GM18951 (cell line): ENCODE measurements at regions not wholly inside any gene's neighbourhood (a gene's known extent, or its start where the extent isn't known, plus 50 kb on each side); places are given as distances from the start of the nearest gene placed in this dataset.

ENCODE experiments used
- POLR2A ChIP-seq: IDR thresholded peaks from 4 replicates; pipeline ENCODE4 v1.6.1; 2011; ENCODE audit warnings: mild to moderate bottlenecking; ENCODE audit not compliant: insufficient read length, insufficient read depth; ENCODE audit errors: extremely low read depth
- in situ Hi-C: fragments of 300-500 bp; cut with MboI; formaldehyde crosslinking; loops from one replicate; pipeline ENCODE4 v1.12.0; 2022; ENCODE audit warnings: low sequenced_read_pairs, mixed read lengths, inconsistent platforms; ENCODE audit not compliant: unreplicated experiment

GRCh38 chr13:111394211-111394922 is 73.9 kb downstream of the TEX29 start:
- in situ Hi-C loops: no loop called here
- TF ChIP-seq POLR2A: no peak

- no peak for TF ChIP-seq POLR2A
- in situ Hi-C loops: no loop called here
These were observed 75.3 kb downstream of the TEX29 start for GRCh38 chr13:111395511-111396393.

- TF ChIP-seq POLR2A: no peak
- in situ Hi-C loops: no loop called here
These were observed 76.0 kb downstream of the TEX29 start for GRCh38 chr13:111396457-111396856.

- TF ChIP-seq POLR2A: no peak
- in situ Hi-C loops: no loop called here
These were observed 76.9 kb downstream of the TEX29 start for GRCh38 chr13:111397202-111397880.

- in situ Hi-C loops: no loop called here
- TF ChIP-seq POLR2A: no peak
These were observed 77.8 kb downstream of the TEX29 start for GRCh38 chr13:111398196-111398595.

- in situ Hi-C loops: no loop called here
- TF ChIP-seq POLR2A: no peak
These were observed 78.4 kb downstream of the TEX29 start for GRCh38 chr13:111398715-111399299.

GRCh38 chr13:111399334-111399733 is 78.9 kb downstream of the TEX29 start:
- in situ Hi-C loops: no loop called here
- TF ChIP-seq POLR2A: no peak

- TF ChIP-seq POLR2A: no peak
- in situ Hi-C loops: no loop called here
These were observed 79.5 kb downstream of the TEX29 start for GRCh38 chr13:111399776-111400538.

GRCh38 chr13:111401151-111401550 is 80.7 kb downstream of the TEX29 start:
- in situ Hi-C loops: no loop called here
- TF ChIP-seq POLR2A: no peak

- TF ChIP-seq POLR2A: no peak
- in situ Hi-C loops: no loop called here
These were observed 81.3 kb downstream of the TEX29 start for GRCh38 chr13:111401755-111402154.

- TF ChIP-seq POLR2A: no peak
- in situ Hi-C loops: no loop called here
These were observed 82.0 kb downstream of the TEX29 start for GRCh38 chr13:111402441-111402840.

- no peak for TF ChIP-seq POLR2A
- in situ Hi-C loops: no loop called here
These were observed 82.8 kb downstream of the TEX29 start for GRCh38 chr13:111403266-111403665.

GRCh38 chr13:111404746-111405145 is 84.3 kb downstream of the TEX29 start:
- TF ChIP-seq POLR2A: no peak
- in situ Hi-C loops: no loop called here

GRCh38 chr13:111406636-111407035 is 86.2 kb downstream of the TEX29 start:
- TF ChIP-seq POLR2A: no peak
- in situ Hi-C loops: no loop called here
